DND-41 (cell line): ENCODE measurements at regions not wholly inside any gene's neighbourhood (a gene's known extent, or its start where the extent isn't known, plus 50 kb on each side); places are given as distances from the start of the nearest gene placed in this dataset.

ENCODE experiments used
- ATAC-seq: fragments of 200-7000 bp; cut with Tn5 transposase; 3 replicates; pipeline ENCODE4 v1.9.1; 2021; ENCODE audit warnings: low read depth; ENCODE audit not compliant: insufficient read depth
- DNase-seq: peaks from one replicate; pipeline ENCODE4 v3.0.0-alpha.2; 2020
- H2AFZ ChIP-seq: 2 replicates; pipeline ENCODE4 v1.6.0; 2012; ENCODE audit warnings: low read depth, low read length
- H3K27ac ChIP-seq: 2 replicates; pipeline ENCODE4 v1.5.1; 2012; ENCODE audit warnings: low read length, inconsistent platforms
- H3K27me3 ChIP-seq: fragments of 200-600 bp; sonication (generic); 2 replicates; pipeline ENCODE4 v1.6.0; 2012; ENCODE audit warnings: low read length, mild to moderate bottlenecking, inconsistent platforms; ENCODE audit not compliant: insufficient read depth, poor library complexity
- H3K36me3 ChIP-seq: 2 replicates; pipeline ENCODE4 v1.5.1; 2012; ENCODE audit warnings: low read length, inconsistent platforms; ENCODE audit not compliant: insufficient read depth
- H3K4me1 ChIP-seq: 2 replicates; pipeline ENCODE4 v1.5.1; 2012; ENCODE audit warnings: mild to moderate bottlenecking, low read length; ENCODE audit not compliant: insufficient read depth
- H3K4me2 ChIP-seq: 2 replicates; pipeline ENCODE4 v1.6.0; 2012; ENCODE audit warnings: mild to moderate bottlenecking, moderate library complexity, low read length, inconsistent platforms; ENCODE audit not compliant: insufficient read depth
- H3K4me3 ChIP-seq, 2 experiments: fragments of 200-600 bp in 1 of 2; shearing (Covaris generic) in 1 of 2; 2 replicates each; pipeline ENCODE4 v1.5.1; 2012 to 2016; ENCODE audit warnings: inconsistent platforms in 2 of 2, low read length in 2 of 2, mild to moderate bottlenecking in 2 of 2, low read depth in 1 of 2, moderate library complexity in 1 of 2
- H3K79me2 ChIP-seq: 2 replicates; pipeline ENCODE4 v1.6.0; 2012; ENCODE audit warnings: low read length, inconsistent platforms; ENCODE audit not compliant: insufficient read depth
- H3K9ac ChIP-seq: 2 replicates; pipeline ENCODE4 v1.6.0; 2012; ENCODE audit warnings: low read depth, mild to moderate bottlenecking, inconsistent platforms, low read length, moderate library complexity
- H3K9me3 ChIP-seq: 2 replicates; pipeline ENCODE4 v1.5.1; 2012; ENCODE audit warnings: low read length, moderate library complexity, mild to moderate bottlenecking, inconsistent platforms; ENCODE audit not compliant: insufficient read depth, severe bottlenecking
- H4K20me1 ChIP-seq: 2 replicates; pipeline ENCODE4 v1.6.0; 2012; ENCODE audit warnings: low read length; ENCODE audit not compliant: insufficient read depth
- CTCF ChIP-seq: IDR thresholded peaks from 2 replicates; pipeline ENCODE4 v1.5.1; 2012; ENCODE audit warnings: borderline replicate concordance, low read length, moderate library complexity, mild to moderate bottlenecking; ENCODE audit not compliant: poor library complexity, severe bottlenecking; ENCODE audit errors: extremely low read depth
- EZH2 ChIP-seq: IDR thresholded peaks from 3 replicates; pipeline ENCODE4 v1.6.1; 2012; ENCODE audit warnings: borderline replicate concordance, low read depth, mild to moderate bottlenecking, moderate library complexity, low read length, inconsistent platforms; ENCODE audit not compliant: severe bottlenecking

DNA sequence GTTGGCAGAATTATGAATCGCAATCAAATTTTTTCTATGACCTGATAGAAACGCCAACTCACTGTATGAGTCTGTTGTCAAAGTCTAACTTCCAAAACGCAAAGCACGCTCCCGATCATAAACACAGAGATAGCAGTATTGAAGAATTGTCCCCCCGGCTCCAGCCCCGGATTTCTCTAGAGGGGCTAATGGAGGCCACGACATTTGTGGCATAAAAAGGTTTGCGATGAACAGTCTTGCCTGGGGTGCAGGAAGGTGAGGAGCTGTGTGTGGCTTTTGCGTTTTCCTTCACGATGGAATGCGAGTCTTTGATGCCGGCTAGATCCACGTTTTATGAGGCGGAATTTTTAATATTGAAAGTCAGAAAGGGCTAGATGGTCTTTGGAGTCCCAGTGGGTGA, 183.0 kb downstream of the CRLF2 start:
- Histone ChIP-seq H3K36me3 (no peaks in the 10 kb centered on the region), H4K20me1 (no peaks in the 10 kb centered on the region), H3K4me2 (no peak overlapping the region), H3K9me3 (no peaks in the 10 kb centered on the region), H3K4me3 (no peak overlapping the region), H3K27ac (no peak overlapping the region), H2AFZ (no peak overlapping the region), H3K4me1 (peaks cover 13% of the 10 kb centered on the region), H3K79me2 (no peaks in the 10 kb centered on the region), H3K27me3 (peaks cover 3% of the 10 kb centered on the region), H3K9ac (no peak overlapping the region)
- TF ChIP-seq CTCF (no peak), EZH2 (no peak)
- DNase-seq (no peak), ATAC-seq (no peak)

- Histone ChIP-seq H3K79me2 (no peaks in the 10 kb centered on the region), H3K4me1 (peaks cover 13% of the 10 kb centered on the region), H3K9ac (no peak overlapping the region), H3K27me3 (peaks cover 3% of the 10 kb centered on the region), H3K27ac (no peak overlapping the region), H3K9me3 (no peaks in the 10 kb centered on the region), H4K20me1 (no peaks in the 10 kb centered on the region), H2AFZ (no peak overlapping the region), H3K4me3 (no peak overlapping the region), H3K36me3 (no peaks in the 10 kb centered on the region), H3K4me2 (no peak overlapping the region)
- ATAC-seq (no peak), DNase-seq (no peak)
- TF ChIP-seq EZH2 (no peak), CTCF (no peak)
Measured at GRCh38 chrX:1027680-1028079, 184.8 kb downstream of the CRLF2 start.

GRCh38 chrX:1027133-1027532, 185.3 kb downstream of the CRLF2 start:
- no peak overlapping the region for H3K9ac ChIP-seq
- no peaks in the 10 kb centered on the region for H4K20me1 ChIP-seq
- no peak overlapping the region; the same call in 1 of the 2 replicates for H3K4me2 ChIP-seq
- peaks cover 13% of the 10 kb centered on the region for H3K4me1 ChIP-seq
- peaks cover 3% of the 10 kb centered on the region for H3K27me3 ChIP-seq
- no peaks in the 10 kb centered on the region for H3K9me3 ChIP-seq
- no peak overlapping the region for H3K4me3 ChIP-seq
- no peak overlapping the region for H2AFZ ChIP-seq
- H3K36me3 ChIP-seq: no peaks in the 10 kb centered on the region
- no peak overlapping the region for H3K27ac ChIP-seq
- H3K79me2 ChIP-seq: no peaks in the 10 kb centered on the region
- TF ChIP-seq EZH2 (no peak), CTCF (no peak)
- ATAC-seq (no peak), DNase-seq (no peak)
